HCEC 1CT (cell line): ENCODE measurements at regions not wholly inside any gene's neighbourhood (a gene's known extent, or its start where the extent isn't known, plus 50 kb on each side); places are given as distances from the start of the nearest gene placed in this dataset.

Source experiments
- DNase-seq: peaks from one replicate; pipeline ENCODE4 v3.0.0-alpha.2; 2017

DNA sequence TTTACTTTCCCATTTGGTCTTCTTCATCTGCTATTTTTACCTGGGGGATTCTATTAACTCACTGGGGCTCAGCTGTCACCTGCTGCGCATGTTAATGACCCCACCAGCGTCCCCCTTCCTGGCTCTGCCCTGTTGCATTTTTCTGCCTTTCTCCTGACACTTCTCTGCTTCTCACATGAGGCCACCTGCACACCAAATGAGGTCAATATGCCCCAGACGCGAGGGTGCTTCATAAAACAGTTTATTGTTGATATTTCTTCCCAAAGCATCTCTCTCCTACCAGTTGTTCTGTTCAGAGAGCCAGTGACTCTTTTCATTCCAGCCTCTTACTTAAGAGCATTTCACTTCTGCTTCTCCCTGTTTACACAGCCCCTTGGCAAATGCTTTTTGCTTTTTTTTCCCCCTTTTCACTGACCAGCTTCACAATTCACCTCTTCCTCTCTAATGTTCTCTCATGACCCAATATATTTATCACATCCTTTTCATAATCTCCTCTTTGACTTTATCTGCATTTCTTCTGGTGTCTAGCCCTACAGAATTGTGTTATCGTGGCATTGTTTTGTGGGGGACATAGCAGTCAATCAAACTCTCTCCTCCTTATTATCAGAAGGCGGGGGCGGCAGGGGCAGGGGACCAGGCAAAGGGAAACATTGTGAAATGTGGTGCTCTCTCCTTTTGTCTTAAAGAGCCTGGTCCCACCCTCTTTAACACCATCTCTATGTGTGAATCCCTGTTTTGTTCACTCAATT lies 545.8 kb upstream of the CITED2 start:
- no peak for DNase-seq

DNA sequence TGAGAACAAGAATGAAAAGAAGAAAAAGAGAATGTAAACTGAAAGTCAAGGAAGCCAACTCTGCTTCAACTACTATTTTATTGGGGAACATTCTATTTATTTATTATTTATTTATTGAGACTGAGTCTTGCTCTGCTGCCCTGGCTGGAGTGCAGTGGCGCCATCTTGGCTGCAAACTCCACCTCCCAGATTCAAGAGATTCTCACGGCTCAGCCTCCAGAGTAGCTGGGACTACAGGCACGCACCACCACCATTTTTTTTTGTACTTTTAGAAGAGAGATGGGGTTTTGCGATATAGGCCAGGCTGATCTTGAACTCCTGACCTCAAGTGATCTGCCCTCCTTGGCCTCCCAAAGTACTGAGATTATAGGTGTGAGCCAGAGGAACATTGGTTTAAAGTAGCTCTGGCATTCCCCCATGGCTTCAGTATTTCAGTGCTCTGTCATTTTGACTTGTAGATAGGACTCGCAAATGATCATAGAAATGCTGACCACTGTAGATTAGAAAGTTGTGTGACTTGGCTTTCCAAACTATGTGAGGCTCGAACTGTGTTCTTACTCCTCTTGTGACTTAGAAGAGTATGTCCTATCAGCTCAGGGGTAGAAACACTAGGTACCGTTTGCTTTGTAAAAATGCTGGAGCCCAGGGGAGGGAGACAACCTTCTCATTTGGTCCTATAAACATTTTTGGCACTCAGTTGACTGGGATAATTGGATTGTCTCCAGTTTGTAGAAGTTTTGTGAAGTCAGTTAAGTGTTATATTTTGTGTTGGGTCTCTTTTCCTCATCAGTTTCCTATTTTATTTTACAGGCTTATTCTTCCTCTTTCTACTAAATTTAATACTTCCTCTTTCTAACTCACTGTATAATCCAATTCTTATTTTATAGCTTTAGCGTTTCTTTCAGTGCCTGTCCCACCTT lies 544.9 kb upstream of the CITED2 start:
- DNase-seq = no peak

DNA sequence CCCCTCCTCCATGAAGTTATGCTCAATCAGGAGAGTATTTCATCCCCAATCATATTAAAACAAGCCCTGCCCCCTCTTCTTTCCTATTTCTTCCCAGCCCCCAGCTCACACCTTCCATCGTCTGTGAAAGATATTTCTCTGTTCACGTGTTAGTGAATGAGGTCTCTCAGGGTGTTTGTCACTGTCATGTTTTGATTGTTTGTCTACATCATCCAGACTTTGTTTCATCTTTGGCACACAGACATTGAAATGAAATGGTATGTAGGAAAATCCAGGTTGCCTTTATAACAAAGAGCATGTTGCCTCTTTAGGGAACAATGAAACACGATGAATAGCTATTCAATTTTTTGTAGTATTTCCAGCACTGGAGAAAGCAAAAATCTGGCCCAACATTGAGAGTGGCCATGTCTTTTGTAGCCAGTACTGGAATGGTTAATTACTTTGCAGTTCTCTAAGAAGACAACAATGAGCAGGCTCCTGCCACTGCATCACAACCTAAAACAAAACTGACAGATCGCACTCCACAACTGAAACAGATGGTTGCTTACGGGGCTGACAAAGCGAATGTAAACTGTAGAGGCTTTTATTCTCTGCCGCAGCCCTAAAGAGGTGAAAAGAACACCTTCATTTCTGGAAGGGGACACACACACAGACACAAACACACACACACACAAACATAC lies 543.6 kb upstream of the CITED2 start:
- no peak for DNase-seq

DNA sequence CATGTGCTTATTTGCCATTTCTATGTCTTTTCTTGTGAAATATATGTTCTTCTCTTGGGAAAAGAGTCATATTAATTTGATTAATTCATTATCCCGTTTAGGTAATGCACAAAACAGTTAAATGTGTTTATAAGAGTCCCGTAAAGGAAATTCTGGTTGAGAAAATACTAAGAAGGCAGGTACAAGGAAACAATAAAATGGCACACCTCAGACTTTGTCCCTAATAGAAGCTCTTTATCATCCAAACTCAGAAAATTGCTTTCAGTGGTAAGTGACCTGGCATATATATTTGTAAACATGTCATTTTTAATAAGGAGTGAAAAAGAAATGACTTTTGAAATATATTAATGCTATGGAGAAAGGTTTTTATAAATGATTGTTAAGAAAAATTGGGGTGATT lies 540.5 kb upstream of the CITED2 start:
- DNase-seq = no peak

DNA sequence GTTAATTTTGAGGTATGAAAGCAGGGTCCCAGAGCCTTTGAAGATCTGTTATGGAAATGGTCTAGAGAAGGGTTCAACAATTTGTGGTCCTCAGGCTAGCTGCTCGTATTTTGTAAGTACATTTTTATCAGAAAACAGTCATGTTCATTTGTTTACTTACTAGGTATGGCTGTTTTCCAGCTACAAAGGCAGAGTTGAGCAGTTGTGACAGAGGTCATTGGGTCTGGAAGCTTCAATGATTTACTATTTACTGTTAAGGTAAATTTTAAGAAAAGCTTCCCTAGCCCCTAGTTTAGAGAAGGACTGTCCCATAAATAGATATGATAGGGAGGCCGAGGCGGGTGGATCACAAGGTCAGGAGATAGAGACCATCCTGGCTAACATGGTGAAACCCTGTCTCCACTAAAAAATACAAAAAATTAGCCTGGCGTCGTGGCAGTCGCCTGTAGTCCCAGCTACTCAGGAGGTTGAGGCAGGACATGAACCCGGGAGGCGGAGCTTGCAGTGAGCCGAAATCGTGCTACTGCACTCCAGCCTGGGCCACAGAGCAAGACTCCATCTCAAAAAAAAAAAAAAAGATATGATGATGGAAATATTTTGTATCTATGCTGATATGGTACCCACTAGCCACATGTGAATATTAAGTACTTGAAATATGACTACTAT lies 538.4 kb upstream of the CITED2 start:
- DNase-seq = peak; percentile 14

DNA sequence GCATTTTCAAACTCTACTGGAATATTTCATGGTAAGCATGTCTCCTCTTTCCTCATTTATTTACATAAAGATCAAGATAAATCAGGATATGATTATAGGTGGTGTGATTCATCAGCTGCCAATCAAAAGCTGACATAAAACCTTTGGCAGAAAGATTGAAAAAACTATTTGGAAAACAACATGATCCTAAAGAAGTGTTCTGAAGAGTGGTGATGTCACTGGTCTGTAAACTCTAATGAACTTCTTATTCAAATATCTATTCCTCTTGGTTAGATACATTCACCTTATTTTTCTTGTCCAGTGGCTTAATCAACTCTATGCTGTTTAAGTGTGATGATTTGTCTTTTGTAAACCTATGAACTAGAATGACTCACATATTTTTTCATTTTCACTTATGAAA lies 535.5 kb upstream of the CITED2 start:
- no peak for DNase-seq

DNA sequence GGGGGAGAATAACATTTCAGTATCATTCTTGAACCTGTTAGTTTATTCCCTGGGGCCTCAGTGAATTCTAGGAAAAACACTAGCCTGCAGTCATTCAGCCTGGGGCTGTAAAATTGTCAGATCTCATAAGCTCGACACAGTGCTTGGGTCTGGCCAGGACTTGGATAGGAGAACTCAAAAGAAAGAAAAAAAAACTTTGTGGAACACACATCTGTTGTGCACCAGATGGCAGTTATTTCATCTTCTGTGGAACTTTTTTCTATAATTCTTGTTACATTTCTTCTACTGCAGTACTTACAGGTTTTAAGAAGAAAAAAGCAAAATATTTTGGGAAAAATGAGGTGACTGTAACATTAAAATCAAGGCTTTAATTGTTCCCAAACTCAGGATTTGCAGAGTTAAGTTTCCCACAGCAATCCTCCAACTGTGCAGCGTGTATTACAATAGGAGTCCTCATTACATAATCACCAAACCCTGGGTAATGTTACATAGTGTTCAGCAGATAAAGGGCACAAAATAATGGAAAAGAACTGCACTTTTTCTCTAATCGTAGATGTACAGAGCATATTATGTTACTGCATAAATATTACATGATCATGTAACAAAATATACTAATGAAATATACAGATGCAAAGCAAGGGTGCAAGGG lies 531.1 kb upstream of the CITED2 start:
- no peak for DNase-seq

DNA sequence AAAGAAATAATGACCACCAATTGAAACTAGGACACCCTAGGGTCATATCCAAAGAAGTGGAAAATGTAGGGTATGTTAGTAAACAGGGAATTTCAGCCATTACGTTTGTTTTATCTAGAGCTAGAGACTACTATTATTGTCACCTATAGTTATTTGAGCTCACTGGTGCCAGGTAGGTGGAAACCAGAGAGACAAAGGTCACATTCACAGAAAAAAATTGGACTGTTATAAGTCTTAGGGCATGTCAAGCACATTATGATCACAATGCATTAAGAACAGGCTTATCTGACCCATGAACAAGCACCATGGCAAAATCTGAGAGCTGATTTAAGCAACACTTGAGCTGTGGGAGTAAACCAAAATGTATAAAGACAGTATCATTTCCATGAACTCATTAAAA lies 530.1 kb upstream of the CITED2 start:
- DNase-seq = no peak

DNA sequence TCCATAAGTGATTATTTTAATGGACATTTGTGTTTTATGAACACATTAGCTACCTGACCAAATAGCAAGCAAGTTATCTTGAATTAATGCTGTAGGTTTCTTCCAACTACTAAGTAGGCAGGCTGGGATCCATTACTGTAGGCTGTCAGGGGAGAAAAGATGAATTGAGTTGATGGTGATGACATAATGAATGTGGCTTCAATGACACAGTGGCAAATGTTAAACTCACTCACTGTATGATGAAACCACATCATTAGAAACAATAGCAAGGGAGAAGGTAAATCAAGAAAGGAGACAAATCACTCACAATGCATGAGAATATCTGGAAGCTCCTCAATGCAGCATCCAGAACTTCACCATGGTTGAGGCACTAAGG lies 529.7 kb upstream of the CITED2 start:
- DNase-seq = no peak

DNA sequence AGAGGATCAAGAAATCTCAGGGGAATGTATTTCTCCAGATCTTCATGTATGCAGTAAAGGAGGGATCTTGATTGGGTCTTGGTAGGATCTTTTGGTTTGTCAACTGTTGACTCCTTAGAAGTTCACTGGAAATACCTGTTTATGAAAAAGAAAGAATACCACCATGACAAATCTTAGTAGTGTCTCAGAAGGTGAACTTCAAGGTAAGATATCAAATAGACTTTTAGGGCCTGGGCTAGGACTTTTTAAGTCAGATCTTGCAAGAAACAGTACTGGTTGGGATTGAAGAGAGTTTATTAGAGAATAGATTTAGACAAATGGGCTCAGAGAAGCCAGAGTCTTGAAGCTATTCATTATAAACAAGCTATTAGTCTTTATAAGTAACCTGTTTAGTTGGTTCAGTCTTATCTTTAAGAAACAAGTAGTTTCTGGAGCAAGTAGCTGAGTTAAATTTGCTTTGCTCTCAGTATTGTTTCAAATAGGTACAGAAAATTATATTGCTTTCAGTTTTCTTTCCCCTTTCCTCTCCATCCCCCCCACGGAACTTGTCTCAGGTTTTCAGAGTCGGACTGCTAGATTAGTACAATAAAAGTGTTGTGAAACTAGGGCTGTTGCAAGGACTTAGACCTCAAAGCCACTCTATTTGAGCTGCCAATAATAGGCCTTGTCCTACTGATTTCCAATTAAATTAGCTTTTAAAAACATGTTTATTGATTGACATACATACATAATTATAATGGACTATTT lies 529.1 kb upstream of the CITED2 start:
- no peak for DNase-seq

DNA sequence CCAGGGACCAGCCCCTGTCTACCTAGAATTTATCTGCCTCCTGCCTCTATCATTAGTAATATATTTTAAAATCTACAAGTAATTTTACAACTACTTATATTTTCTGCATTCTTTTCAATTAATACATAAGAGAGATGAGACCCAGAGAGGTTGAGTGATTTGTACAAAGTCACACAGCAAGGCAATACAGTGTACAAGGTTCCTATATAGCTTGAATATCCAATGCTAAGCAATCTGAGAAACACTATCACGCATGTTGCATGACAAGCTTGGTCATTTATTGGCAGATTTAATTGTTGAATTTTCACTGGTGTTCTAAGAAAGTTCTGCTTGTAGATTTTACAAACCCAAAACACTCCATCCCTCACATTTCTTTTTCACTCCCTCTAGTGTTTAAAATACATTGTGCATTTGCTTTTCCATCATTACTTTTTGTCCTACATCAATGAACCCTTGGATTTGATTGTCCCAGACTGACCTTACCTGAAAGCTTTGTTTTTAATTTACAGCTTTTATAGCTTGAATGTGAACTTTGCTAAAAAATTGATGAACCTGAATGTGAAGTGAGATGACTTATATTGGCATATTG lies 520.9 kb upstream of the CITED2 start:
- no peak for DNase-seq

DNA sequence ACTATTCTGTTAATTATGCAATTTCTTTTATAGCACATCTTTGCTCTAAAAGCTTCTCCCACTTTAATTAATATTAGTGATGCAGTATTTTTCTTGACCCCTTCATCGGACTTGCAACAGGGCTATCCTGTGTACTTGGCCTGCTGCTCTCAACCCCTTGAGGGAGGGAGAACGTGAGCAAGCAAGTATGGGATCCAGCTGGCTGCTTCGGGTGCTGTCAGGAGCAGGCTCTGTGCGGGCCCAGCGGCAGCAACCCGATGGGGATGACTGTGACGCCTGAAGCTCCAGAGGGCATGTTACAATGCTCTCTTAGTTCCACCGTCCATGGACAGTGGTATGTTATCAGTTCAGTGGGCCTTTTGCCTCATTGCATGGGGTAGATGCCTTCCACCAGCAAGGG lies 519.8 kb upstream of the CITED2 start:
- no peak for DNase-seq

DNA sequence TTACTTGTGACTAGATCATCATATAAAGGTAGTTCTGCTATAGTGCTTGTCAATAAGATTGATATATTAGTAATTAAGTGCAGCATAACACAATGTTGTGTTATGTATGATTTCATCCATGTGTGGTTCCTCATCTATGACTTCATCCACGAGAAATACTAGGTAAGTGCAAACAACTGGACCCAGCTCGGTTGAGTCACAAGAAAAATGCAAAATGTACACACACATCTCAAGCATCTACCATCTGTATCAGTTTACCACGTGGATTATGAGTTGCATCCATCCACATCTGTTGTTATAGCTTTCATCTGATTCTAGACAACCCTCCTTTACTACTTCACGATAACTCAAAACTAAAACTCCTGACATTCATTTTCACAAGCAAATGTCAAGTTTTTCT lies 517.0 kb upstream of the CITED2 start:
- DNase-seq = peak; percentile 80

DNA sequence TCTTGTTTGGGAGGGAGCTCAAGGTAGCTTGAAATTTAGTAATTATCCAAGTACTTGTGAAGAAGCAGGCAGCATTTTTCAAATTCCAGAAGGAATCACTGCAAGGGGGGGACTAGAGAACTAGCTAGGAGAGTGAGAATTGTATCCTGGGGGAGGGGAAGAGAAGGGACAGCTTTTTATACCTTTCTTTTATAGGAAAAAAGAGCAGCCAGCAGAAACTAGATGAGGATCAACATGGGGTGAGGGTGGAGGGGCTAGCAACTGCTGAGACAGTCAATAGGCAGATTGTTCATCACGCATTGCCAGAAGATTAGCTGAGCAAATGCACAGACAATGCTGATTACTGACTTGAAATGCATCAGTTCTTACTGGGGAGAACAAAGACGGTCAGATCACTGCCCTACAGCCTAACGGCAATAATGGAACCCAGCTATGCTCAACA lies 514.3 kb upstream of the CITED2 start:
- DNase-seq = no peak

DNA sequence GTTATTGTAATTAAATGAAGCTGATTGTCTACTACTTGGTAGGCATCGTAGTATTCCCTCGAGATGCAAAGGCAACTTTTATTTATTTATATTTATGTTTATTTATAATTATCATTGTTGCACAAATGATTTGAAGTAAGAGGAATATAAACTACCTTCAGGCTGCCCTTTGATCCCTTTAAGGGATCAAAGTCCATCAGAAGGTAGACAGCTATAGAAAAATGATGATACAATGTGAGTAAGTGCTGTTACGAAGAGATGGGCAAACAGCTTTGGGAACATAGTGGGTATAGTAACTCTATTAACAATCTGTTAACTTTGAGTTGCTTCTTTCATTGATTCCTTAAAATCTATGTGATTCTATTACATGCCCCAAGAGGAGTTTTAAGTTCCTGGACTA lies 512.8 kb upstream of the CITED2 start:
- DNase-seq = no peak

DNA sequence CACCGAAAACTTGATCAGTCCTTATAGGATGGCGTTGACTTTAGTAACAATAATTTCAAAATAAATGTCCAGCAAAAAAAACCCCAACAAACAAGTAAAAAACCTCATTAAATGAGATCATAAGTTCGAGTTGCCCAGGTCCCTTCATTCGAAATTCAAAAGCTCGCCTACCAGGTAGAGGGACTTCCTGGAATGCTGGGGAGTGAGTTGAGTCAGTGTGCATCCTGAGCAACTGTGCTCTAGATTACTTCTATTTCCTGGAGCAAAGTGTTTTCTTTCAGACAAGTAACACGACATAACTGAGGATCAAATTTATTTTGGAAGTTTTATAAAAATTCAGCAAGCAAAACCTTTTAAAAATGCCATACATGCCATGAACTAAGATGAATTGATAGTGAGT lies 511.9 kb upstream of the CITED2 start:
- DNase-seq = no peak

DNA sequence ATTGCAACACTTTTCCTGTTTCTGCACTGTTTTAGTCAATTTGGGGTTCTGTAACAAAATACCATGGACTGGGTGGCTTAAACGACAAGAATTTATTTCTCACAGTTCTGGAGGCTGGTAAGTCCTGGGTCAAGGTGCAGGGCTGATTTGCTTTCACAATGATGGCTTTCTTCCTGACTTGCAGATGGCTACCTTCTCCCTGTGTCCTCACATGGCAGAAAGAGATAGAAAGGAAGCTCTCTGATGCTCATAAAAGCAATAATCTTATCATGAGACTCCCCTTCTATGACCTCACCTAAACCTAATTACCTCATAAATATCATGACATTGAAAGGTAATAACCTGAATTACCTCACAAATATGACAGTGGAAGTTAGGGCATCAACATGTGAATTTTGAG lies 511.5 kb upstream of the CITED2 start:
- no peak for DNase-seq

DNA sequence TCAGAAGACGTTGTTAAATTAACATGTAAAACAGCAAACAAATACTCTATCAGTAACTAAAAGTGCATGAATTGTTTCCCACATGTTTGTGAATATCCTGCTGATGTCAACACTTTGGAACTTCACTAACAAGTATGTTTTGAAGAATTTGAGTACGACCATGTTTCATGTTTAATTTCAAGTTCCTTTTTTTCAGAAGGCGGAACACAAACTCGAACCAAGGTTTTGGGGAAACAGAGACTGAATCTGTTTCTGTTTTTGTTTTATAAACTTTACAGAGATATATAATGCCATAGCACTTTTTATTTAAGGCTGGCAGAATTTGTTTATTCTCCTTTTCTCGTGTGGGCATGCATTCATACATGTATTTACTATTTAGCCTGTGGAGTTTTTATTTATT lies 509.3 kb upstream of the CITED2 start:
- DNase-seq = peak; percentile 20

DNA sequence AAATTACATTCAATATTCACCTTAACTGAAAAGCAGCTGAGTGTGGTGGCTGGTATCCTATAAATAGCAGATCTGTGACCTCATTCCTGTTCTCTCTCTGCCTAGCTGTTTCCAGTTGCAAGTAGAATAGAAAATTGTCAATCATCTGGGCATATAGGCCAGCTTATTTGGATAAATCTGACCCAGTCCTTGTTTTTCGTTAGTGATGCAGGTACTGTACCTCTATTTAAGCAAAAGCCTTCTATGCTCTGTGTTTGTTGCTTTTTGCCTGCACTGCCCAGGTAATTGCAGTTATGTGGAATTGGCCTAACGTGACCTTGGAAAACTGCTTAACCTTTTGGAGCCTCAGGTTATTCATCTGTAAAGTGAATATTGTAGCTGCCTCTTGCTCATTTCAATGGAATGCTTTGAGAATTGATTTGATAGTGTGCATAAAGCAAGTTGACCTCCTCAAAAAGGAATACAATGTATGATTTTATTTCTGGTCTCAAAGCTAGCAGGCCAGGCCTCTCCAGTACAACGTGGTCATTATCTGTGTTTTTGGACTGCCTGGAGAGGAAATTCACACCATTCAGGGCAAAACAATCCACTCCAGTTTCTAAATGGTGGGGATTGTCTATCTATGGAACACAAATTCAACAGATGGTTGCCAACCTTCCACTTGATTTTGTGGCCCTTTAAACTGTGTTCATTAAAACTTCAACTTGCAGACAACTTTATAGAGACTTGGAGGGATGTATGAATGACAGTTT lies 508.7 kb upstream of the CITED2 start:
- peak; percentile 36 for DNase-seq

DNA sequence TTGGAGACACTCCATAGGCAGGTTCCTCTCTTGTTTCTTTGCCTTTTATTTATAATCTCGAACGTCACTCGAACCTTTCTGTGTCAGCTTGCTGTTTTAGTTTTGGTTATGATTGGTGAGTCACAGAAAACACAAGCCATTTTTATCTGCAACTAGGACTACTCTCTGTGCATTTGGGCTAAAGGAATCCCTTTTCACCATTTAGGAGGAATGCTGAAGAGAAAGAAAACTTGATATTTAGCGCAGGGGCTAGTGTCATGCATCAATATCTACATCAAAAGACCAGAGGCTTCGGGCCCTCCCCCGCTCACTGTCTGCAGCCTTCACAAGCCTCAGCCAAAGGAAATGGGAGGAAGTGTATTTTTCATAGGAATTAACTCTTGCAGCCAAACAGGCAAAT lies 507.8 kb upstream of the CITED2 start:
- DNase-seq = peak; percentile 26

DNA sequence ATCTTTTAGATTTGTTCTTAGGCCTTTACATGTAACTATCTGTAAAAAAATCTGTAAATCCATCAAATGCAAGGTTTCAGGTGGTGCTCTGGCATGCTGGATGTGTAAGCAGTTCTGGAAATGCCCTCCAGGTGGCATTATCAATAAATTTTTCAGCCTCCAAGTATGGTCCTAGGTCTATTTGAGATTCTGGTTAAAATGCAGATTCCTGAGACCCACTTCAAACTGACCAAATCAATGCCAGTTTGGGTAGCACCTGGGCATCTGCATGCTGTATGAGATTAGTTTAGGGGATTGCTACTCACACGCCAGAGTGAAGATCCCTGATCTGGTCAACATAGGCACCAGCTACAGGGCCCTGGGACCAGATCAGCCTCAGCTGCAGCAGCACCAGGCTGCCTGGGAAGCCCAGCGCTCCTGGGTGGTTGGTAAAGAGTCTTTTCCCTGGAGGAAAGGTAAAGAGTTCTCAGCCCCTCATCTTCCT lies 507.3 kb upstream of the CITED2 start:
- peak; percentile 58 for DNase-seq
